HUES64 (cell line): ENCODE measurements at regions not wholly inside any gene's neighbourhood (a gene's known extent, or its start where the extent isn't known, plus 50 kb on each side); places are given as distances from the start of the nearest gene placed in this dataset.

ENCODE experiments used
- H3K27ac ChIP-seq: 2 replicates; pipeline ENCODE4 v1.7.0; 2013; ENCODE audit warnings: low read depth, low read length, inconsistent platforms
- H3K27me3 ChIP-seq: 2 replicates; pipeline ENCODE4 v1.6.1; 2013; ENCODE audit warnings: mild to moderate bottlenecking, low read length; ENCODE audit not compliant: insufficient read depth
- H3K36me3 ChIP-seq: 2 replicates; pipeline ENCODE4 v1.6.1; 2013; ENCODE audit warnings: mild to moderate bottlenecking, low read length; ENCODE audit not compliant: insufficient read depth
- H3K4me1 ChIP-seq: 2 replicates; pipeline ENCODE4 v1.6.1; 2013; ENCODE audit warnings: mild to moderate bottlenecking, low read length, moderate library complexity; ENCODE audit not compliant: insufficient read depth
- H3K4me3 ChIP-seq: 2 replicates; pipeline ENCODE4 v1.5.1; 2013; ENCODE audit warnings: mild to moderate bottlenecking, low read length, moderate library complexity
- H3K9ac ChIP-seq: 2 replicates; pipeline ENCODE4 v1.6.1; 2013; ENCODE audit warnings: mild to moderate bottlenecking, low read depth, low read length
- H3K9me3 ChIP-seq: 2 replicates; pipeline ENCODE4 v1.6.1; 2013; ENCODE audit warnings: low read depth, low read length; ENCODE audit not compliant: insufficient read depth
- WGBS: fragments of 150-250, 120-280 bp; methylation state at CpG from one replicate; pipeline ENCODE4 v1.1.7; 2013; ENCODE audit warnings: missing lambda C conversion rate; 5-methylcytosine and 5-hydroxymethylcytosine counted together

GRCh38 chr20:12383821-12384220, 466.1 kb downstream of the BTBD3 start:
- Histone ChIP-seq H3K4me3 (no peak overlapping the region), H3K9ac (no peak overlapping the region), H3K36me3 (no peaks in the 10 kb centered on the region), H3K27me3 (no peaks in the 10 kb centered on the region), H3K4me1 (no peaks in the 10 kb centered on the region), H3K27ac (no peak overlapping the region), H3K9me3 (no peaks in the 10 kb centered on the region)
- 100% methylated on average over 1 of the region's 1 CpG for WGBS

GRCh38 chr20:12386821-12387220, 469.1 kb downstream of the BTBD3 start:
- H3K9ac ChIP-seq, result no peak overlapping the region
- H3K4me3 ChIP-seq, result no peak overlapping the region
- H3K9me3 ChIP-seq, result no peaks in the 10 kb centered on the region
- no peaks in the 10 kb centered on the region for H3K36me3 ChIP-seq
- H3K4me1 ChIP-seq, result no peaks in the 10 kb centered on the region
- 73% methylated on average over 1 of the region's 3 CpGs for WGBS
- H3K27me3 ChIP-seq, result no peaks in the 10 kb centered on the region
- no peak overlapping the region for H3K27ac ChIP-seq

GRCh38 chr20:12391099-12391498, 473.4 kb downstream of the BTBD3 start:
- Histone ChIP-seq H3K4me3 (no peak overlapping the region), H3K36me3 (no peaks in the 10 kb centered on the region), H3K9me3 (no peaks in the 10 kb centered on the region), H3K4me1 (no peaks in the 10 kb centered on the region), H3K27ac (no peak overlapping the region), H3K9ac (no peak overlapping the region), H3K27me3 (no peaks in the 10 kb centered on the region)
- WGBS, result 84% methylated on average over 1 of the region's 1 CpG

- H3K4me1 ChIP-seq, result no peaks in the 10 kb centered on the region
Observed at GRCh38 chr20:12394786-12395185, 477.1 kb downstream of the BTBD3 start.

GRCh38 chr20:12395353-12395752, 477.7 kb downstream of the BTBD3 start:
- Histone ChIP-seq H3K27me3 (no peaks in the 10 kb centered on the region), H3K27ac (no peak overlapping the region), H3K36me3 (no peaks in the 10 kb centered on the region), H3K9me3 (no peaks in the 10 kb centered on the region), H3K4me3 (no peak overlapping the region), H3K4me1 (no peaks in the 10 kb centered on the region), H3K9ac (no peak overlapping the region)
- WGBS, result 89% methylated on average over 3 of the region's 3 CpGs

More at GRCh38 chr20:12394786-12395185, 477.1 kb downstream of the BTBD3 start:
- H3K9ac ChIP-seq, result no peak overlapping the region
- no peaks in the 10 kb centered on the region for H3K27me3 ChIP-seq
- no peaks in the 10 kb centered on the region for H3K9me3 ChIP-seq
- no peak overlapping the region for H3K27ac ChIP-seq
- H3K4me3 ChIP-seq, result no peak overlapping the region
- no peaks in the 10 kb centered on the region for H3K36me3 ChIP-seq
- 86% methylated on average over 4 of the region's 4 CpGs for WGBS

GRCh38 chr20:12395760-12396159, 478.1 kb downstream of the BTBD3 start:
- Histone ChIP-seq H3K27ac (no peak overlapping the region), H3K27me3 (no peaks in the 10 kb centered on the region), H3K4me3 (no peak overlapping the region), H3K9ac (no peak overlapping the region), H3K4me1 (no peaks in the 10 kb centered on the region), H3K36me3 (no peaks in the 10 kb centered on the region), H3K9me3 (no peaks in the 10 kb centered on the region)
- whole genome bisulfite sequencing, result 93% methylated on average over 2 of the region's 2 CpGs

- Histone ChIP-seq H3K27me3 (no peaks in the 10 kb centered on the region), H3K4me1 (no peaks in the 10 kb centered on the region), H3K27ac (no peak overlapping the region), H3K4me3 (no peak overlapping the region), H3K9ac (no peak overlapping the region), H3K36me3 (no peaks in the 10 kb centered on the region), H3K9me3 (no peaks in the 10 kb centered on the region)
- WGBS, result 88% methylated on average over 2 of the region's 4 CpGs
Observed at GRCh38 chr20:12399110-12399836, 481.6 kb downstream of the BTBD3 start.

GRCh38 chr20:12404941-12405340, 487.2 kb downstream of the BTBD3 start:
- H3K27me3 ChIP-seq, result no peaks in the 10 kb centered on the region
- H3K4me3 ChIP-seq, result no peak overlapping the region
- peaks cover 25% of the 10 kb centered on the region for H3K9me3 ChIP-seq
- H3K36me3 ChIP-seq, result no peaks in the 10 kb centered on the region
- no peak overlapping the region for H3K9ac ChIP-seq
- H3K4me1 ChIP-seq, result no peaks in the 10 kb centered on the region
- H3K27ac ChIP-seq, result no peak overlapping the region

GRCh38 chr20:12406978-12407377, 489.3 kb downstream of the BTBD3 start:
- H3K4me3 ChIP-seq, result no peak overlapping the region
- no peaks in the 10 kb centered on the region for H3K36me3 ChIP-seq
- H3K27me3 ChIP-seq, result no peaks in the 10 kb centered on the region
- H3K9me3 ChIP-seq, result peaks cover 25% of the 10 kb centered on the region
- H3K27ac ChIP-seq, result no peak overlapping the region
- H3K4me1 ChIP-seq, result no peaks in the 10 kb centered on the region
- H3K9ac ChIP-seq, result no peak overlapping the region

- no peak overlapping the region for H3K9ac ChIP-seq
- H3K27ac ChIP-seq, result no peak overlapping the region
- no peaks in the 10 kb centered on the region for H3K27me3 ChIP-seq
- H3K36me3 ChIP-seq, result no peaks in the 10 kb centered on the region
- peaks cover 25% of the 10 kb centered on the region for H3K9me3 ChIP-seq
- 62% methylated on average over 3 of the region's 3 CpGs for WGBS
- no peak overlapping the region for H3K4me3 ChIP-seq
- H3K4me1 ChIP-seq, result peaks cover 3% of the 10 kb centered on the region; the same call in 1 of the 2 replicates
Observed at GRCh38 chr20:12409501-12409900, 491.8 kb downstream of the BTBD3 start.

- Histone ChIP-seq H3K9me3 (peaks cover 23% of the 10 kb centered on the region), H3K36me3 (no peaks in the 10 kb centered on the region), H3K27ac (no peak overlapping the region), H3K27me3 (no peaks in the 10 kb centered on the region), H3K4me3 (no peak overlapping the region), H3K4me1 (peaks cover 5% of the 10 kb centered on the region; the same call in 1 of the 2 replicates), H3K9ac (no peak overlapping the region)
Observed at GRCh38 chr20:12410783-12411182, 493.1 kb downstream of the BTBD3 start.
